Brain microvascular endothelial cell (primary cell): ENCODE measurements at regions not wholly inside any gene's neighbourhood (a gene's known extent, or its start where the extent isn't known, plus 50 kb on each side); places are given as distances from the start of the nearest gene placed in this dataset.

Source experiments
- DNase-seq: peaks from one replicate; pipeline ENCODE4 v3.0.0-alpha.2; 2020
- H3K27ac ChIP-seq: fragments of 250-450 bp; sonication (Bioruptor Pico); 2 replicates; pipeline ENCODE4 v1.5.1; 2020; ENCODE audit warnings: mild to moderate bottlenecking, moderate library complexity
- H3K27me3 ChIP-seq: fragments of 250-450 bp; sonication (Bioruptor Pico); replicated peaks from 2 replicates; pipeline ENCODE4 v1.5.1; 2020; ENCODE audit warnings: mild to moderate bottlenecking
- H3K36me3 ChIP-seq: fragments of 250-450 bp; sonication (Bioruptor Pico); replicated peaks from 2 replicates; pipeline ENCODE4 v1.5.1; 2020; ENCODE audit warnings: mild to moderate bottlenecking
- H3K4me3 ChIP-seq: 2 replicates; pipeline ENCODE4 v1.5.1; 2011; ENCODE audit warnings: low read depth, mild to moderate bottlenecking, control low read depth, low read length, moderate library complexity
- CTCF ChIP-seq: IDR thresholded peaks from 2 replicates; pipeline ENCODE4 v1.5.1; 2011; ENCODE audit warnings: low read depth, mild to moderate bottlenecking, moderate library complexity, low read length, control low read depth, inconsistent platforms; ENCODE audit errors: missing control alignments
- in situ Hi-C: cut with HindIII; loops from 2 replicates; pipeline ENCODE4 v1.10.0; 2017; ENCODE audit warnings: low sequenced_read_pairs, low pct_ligation_motif_present

GRCh38 chr15:92538115-92538514 lies 117.5 kb downstream of the FAM174B start:
- TF ChIP-seq CTCF = no peak
- H3K27ac ChIP-seq = no peak overlapping the region
- in situ Hi-C loops = no loop called here
- no peak overlapping the region for H3K4me3 ChIP-seq
- H3K27me3 ChIP-seq = no peaks in the 10 kb centered on the region
- no peak for DNase-seq
- no peaks in the 10 kb centered on the region for H3K36me3 ChIP-seq

- H3K4me3 ChIP-seq = no peak overlapping the region
- in situ Hi-C loops = no loop called here
- no peak overlapping the region for H3K27ac ChIP-seq
- no peak for TF ChIP-seq CTCF
- no peak for DNase-seq
- no peaks in the 10 kb centered on the region for H3K27me3 ChIP-seq
- H3K36me3 ChIP-seq = no peaks in the 10 kb centered on the region
Measured at GRCh38 chr15:92533298-92533697, 122.3 kb downstream of the FAM174B start.

GRCh38 chr15:92531406-92531805 lies 124.2 kb downstream of the FAM174B start:
- H3K27ac ChIP-seq = no peak overlapping the region
- no peak for TF ChIP-seq CTCF
- no peak overlapping the region for H3K4me3 ChIP-seq
- H3K36me3 ChIP-seq = no peaks in the 10 kb centered on the region
- in situ Hi-C loops = no loop called here
- no peak for DNase-seq
- no peaks in the 10 kb centered on the region for H3K27me3 ChIP-seq

GRCh38 chr15:92528736-92529135 lies 126.8 kb downstream of the FAM174B start:
- Histone ChIP-seq H3K36me3 (no peaks in the 10 kb centered on the region), H3K27ac (no peak overlapping the region), H3K27me3 (no peaks in the 10 kb centered on the region), H3K4me3 (no peak overlapping the region)
- in situ Hi-C loops = no loop called here
- no peak for TF ChIP-seq CTCF
- DNase-seq = no peak

- H3K27me3 ChIP-seq = no peaks in the 10 kb centered on the region
- DNase-seq = no peak
- no peak overlapping the region for H3K4me3 ChIP-seq
- TF ChIP-seq CTCF = no peak
- H3K36me3 ChIP-seq = no peaks in the 10 kb centered on the region
- in situ Hi-C loops = no loop called here
- no peak overlapping the region for H3K27ac ChIP-seq
Measured at GRCh38 chr15:92527197-92527596, 128.4 kb downstream of the FAM174B start.

GRCh38 chr15:92525758-92526245 lies 129.8 kb downstream of the FAM174B start:
- H3K27ac ChIP-seq = no peak overlapping the region
- in situ Hi-C loops = no loop called here
- no peak overlapping the region for H3K4me3 ChIP-seq
- H3K36me3 ChIP-seq = no peaks in the 10 kb centered on the region
- no peak for DNase-seq
- no peaks in the 10 kb centered on the region for H3K27me3 ChIP-seq
- TF ChIP-seq CTCF = no peak
